ENCODE measurements at regions not wholly inside any gene's neighbourhood (a gene's known extent, or its start where the extent isn't known, plus 50 kb on each side); places are given as distances from the start of the nearest gene placed in this dataset.

- TF ChIP-seq EP300 (IDR thresholded peaks at IDR 0.05; ENCODE audit: borderline replicate concordance): no peak
- no peak for TF ChIP-seq NFIC (IDR thresholded peaks at IDR 0.05)
- no peak for TF ChIP-seq EGR1 (IDR thresholded peaks at IDR 0.05)
- no peak for TF ChIP-seq MAX (IDR thresholded peaks at IDR 0.05)
- no peak for TF ChIP-seq CREB1 (IDR thresholded peaks at IDR 0.05; ENCODE audit: low read depth)
- TF ChIP-seq RAD21 (IDR thresholded peaks at IDR 0.05; ENCODE audit: low read depth): no peak
- no peak for TF ChIP-seq REST (IDR thresholded peaks at IDR 0.05; ENCODE audit: low read depth)
- no peak for TF ChIP-seq USF1 (IDR thresholded peaks at IDR 0.05)
- no peak for TF ChIP-seq YY1 (IDR thresholded peaks at IDR 0.05; ENCODE audit: low read depth)
Observed at GRCh38 chr2:199148076-199148845, 309.5 kb downstream of the SATB2 start.

Measured in Ishikawa (cell line).